BLaER1 treated with 17β-estradiol and CSF1 and Interleukin-3, amounts not matched to agents 10 nM and 100 nM (cell line): ENCODE measurements at regions not wholly inside any gene's neighbourhood (a gene's known extent, or its start where the extent isn't known, plus 50 kb on each side); places are given as distances from the start of the nearest gene placed in this dataset.
"Not testable (repeated sequence)": the region's sequence is repeated elsewhere in the genome, so short reads cannot be mapped to it uniquely, and the experiment has no call there.

Source experiments
- H3K27ac ChIP-seq, 11 experiments: shearing (Covaris generic); formaldehyde crosslinking; 2 replicates each; pipeline ENCODE4 v1.8.1; 2022
- H3K27me3 ChIP-seq, 11 experiments: shearing (Covaris generic); formaldehyde crosslinking; 2 replicates each; pipeline ENCODE4 v1.8.1; 2022
- H3K36me3 ChIP-seq, 11 experiments: shearing (Covaris generic); formaldehyde crosslinking; 2 replicates each; pipeline ENCODE4 v1.8.1; 2022
- H3K4me1 ChIP-seq, 10 experiments: shearing (Covaris generic); formaldehyde crosslinking; 2 replicates each; pipeline ENCODE4 v1.8.1; 2022
- H3K4me2 ChIP-seq, 11 experiments: shearing (Covaris generic); formaldehyde crosslinking; 2 replicates each; pipeline ENCODE4 v1.8.1; 2022
- H3K4me3 ChIP-seq, 10 experiments: shearing (Covaris generic); formaldehyde crosslinking; 2 replicates each; pipeline ENCODE4 v1.8.1; 2022
- H3K9ac ChIP-seq, 11 experiments: shearing (Covaris generic); formaldehyde crosslinking; 2 replicates each; pipeline ENCODE4 v1.8.1; 2022
- H3K9me3 ChIP-seq, 11 experiments: shearing (Covaris generic); formaldehyde crosslinking; replicated peaks in 1 of 11; 2 replicates each; pipeline ENCODE4 v1.8.1; 2022
- H4K20me1 ChIP-seq, 11 experiments: shearing (Covaris generic); formaldehyde crosslinking; 2 replicates each; pipeline ENCODE4 v1.8.1; 2022
- Cebpa-rat ChIP-seq, 11 experiments: shearing (Covaris generic); IDR thresholded peaks; 2 replicates each; pipeline ENCODE4 v1.8.1; 2022

- no peak overlapping the region for H3K4me3 ChIP-seq
- H4K20me1 ChIP-seq, result no peaks in the 10 kb centered on the region
- H3K4me1 ChIP-seq, result peaks cover 0 to 4% (median 0%) of the 10 kb centered on the region in 10 experiments; a peak in 1 of 20 replicates
- no peaks in the 10 kb centered on the region for H3K36me3 ChIP-seq
- H3K9ac ChIP-seq, result no peak overlapping the region
- H3K9me3 ChIP-seq, result no peaks in the 10 kb centered on the region
- TF ChIP-seq Cebpa-rat (IDR thresholded peaks at IDR 0.05), result no peak
- H3K27me3 ChIP-seq, result no peaks in the 10 kb centered on the region
- no peak overlapping the region for H3K4me2 ChIP-seq
- no peak overlapping the region for H3K27ac ChIP-seq
Measured at GRCh38 chr6:85008296-85009009, 244.1 kb upstream of the TBX18 start.

GRCh38 chr6:85006362-85006761, 242.0 kb upstream of the TBX18 start:
- H3K9me3 ChIP-seq, result no peaks in the 10 kb centered on the region
- no peak overlapping the region for H3K27ac ChIP-seq
- no peak for TF ChIP-seq Cebpa-rat (IDR thresholded peaks at IDR 0.05)
- no peak overlapping the region for H3K4me3 ChIP-seq
- H3K27me3 ChIP-seq, result no peaks in the 10 kb centered on the region
- no peak overlapping the region for H3K4me2 ChIP-seq
- H4K20me1 ChIP-seq, result no peaks in the 10 kb centered on the region
- H3K4me1 ChIP-seq, result peaks cover 0 to 4% (median 0%) of the 10 kb centered on the region in 10 experiments; a peak in 1 of 20 replicates
- no peak overlapping the region for H3K9ac ChIP-seq
- H3K36me3 ChIP-seq, result no peaks in the 10 kb centered on the region

DNA sequence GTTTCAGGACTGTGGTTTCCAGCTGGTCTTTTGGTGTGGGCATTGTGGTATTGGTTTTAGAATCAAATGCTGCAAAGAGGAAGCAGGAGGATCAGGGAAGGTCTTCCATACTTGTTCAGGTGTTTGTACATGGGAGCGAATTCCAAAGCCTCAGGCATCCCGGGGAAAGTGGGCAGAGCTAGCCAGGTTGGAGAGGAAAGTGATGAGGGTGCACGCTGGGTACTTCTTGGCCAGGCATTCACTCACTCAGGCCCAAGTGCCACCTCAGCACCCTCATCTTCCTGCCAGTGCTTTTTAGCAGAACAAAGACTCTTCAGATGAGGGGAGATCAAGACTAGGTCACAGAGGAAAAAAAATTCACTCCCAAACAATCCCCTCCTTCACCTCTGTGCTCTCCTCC, 241.1 kb upstream of the TBX18 start:
- peaks cover 0 to 4% (median 0%) of the 10 kb centered on the region in 10 experiments; a peak in 1 of 20 replicates for H3K4me1 ChIP-seq
- no peak overlapping the region for H3K27ac ChIP-seq
- no peak overlapping the region for H3K9ac ChIP-seq
- no peaks in the 10 kb centered on the region for H4K20me1 ChIP-seq
- no peak overlapping the region for H3K4me3 ChIP-seq
- no peak overlapping the region for H3K4me2 ChIP-seq
- H3K9me3 ChIP-seq, result no peaks in the 10 kb centered on the region
- H3K27me3 ChIP-seq, result no peaks in the 10 kb centered on the region
- no peak for TF ChIP-seq Cebpa-rat (IDR thresholded peaks at IDR 0.05)
- no peaks in the 10 kb centered on the region for H3K36me3 ChIP-seq

GRCh38 chr6:85004361-85004995, 240.1 kb upstream of the TBX18 start:
- Histone ChIP-seq H4K20me1 (no peaks in the 10 kb centered on the region), H3K27me3 (no peaks in the 10 kb centered on the region), H3K9ac (no peak overlapping the region), H3K4me2 (no peak overlapping the region), H3K9me3 (no peaks in the 10 kb centered on the region), H3K4me3 (no peak overlapping the region), H3K27ac (no peak overlapping the region), H3K4me1 (peaks cover 0 to 4% (median 0%) of the 10 kb centered on the region in 10 experiments; a peak in 1 of 20 replicates), H3K36me3 (no peaks in the 10 kb centered on the region)
- TF ChIP-seq Cebpa-rat (IDR thresholded peaks at IDR 0.05), result no peak

DNA sequence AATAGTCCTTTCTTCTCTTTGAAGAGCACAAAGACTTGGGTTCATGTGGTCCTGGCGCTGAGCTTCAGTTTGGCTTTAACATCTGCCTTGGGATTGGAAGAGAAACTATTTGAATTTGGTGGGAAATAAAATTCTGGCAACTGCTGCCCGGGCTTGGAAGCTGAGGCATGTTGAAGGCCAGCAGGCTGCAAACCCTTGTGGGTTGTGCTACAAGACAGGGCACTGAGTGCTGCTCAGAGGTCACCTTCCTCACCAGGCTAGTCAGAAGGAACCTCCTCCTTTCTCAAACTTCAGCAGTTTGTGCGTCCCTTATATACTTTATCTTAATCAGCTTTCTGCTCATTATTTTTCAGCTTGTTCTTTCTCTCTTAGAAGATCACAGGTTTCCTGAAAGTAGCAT, 238.4 kb upstream of the TBX18 start:
- no peak overlapping the region for H3K4me2 ChIP-seq
- no peaks in the 10 kb centered on the region for H3K27me3 ChIP-seq
- H3K27ac ChIP-seq, result no peak overlapping the region
- no peaks in the 10 kb centered on the region for H3K9me3 ChIP-seq
- peaks cover 0 to 4% (median 0%) of the 10 kb centered on the region in 10 experiments; a peak in 1 of 20 replicates for H3K4me1 ChIP-seq
- no peaks in the 10 kb centered on the region for H4K20me1 ChIP-seq
- H3K4me3 ChIP-seq, result no peak overlapping the region
- H3K36me3 ChIP-seq, result no peaks in the 10 kb centered on the region
- no peak for TF ChIP-seq Cebpa-rat (IDR thresholded peaks at IDR 0.05)
- no peak overlapping the region for H3K9ac ChIP-seq

- H3K4me1 ChIP-seq, result peaks cover 0 to 3% (median 0%) of the 10 kb centered on the region in 10 experiments; a peak in 1 of 20 replicates
- no peaks in the 10 kb centered on the region for H3K36me3 ChIP-seq
- H3K27ac ChIP-seq, result no peak overlapping the region
- no peak overlapping the region for H3K4me2 ChIP-seq
- no peaks in the 10 kb centered on the region for H3K27me3 ChIP-seq
- no peak overlapping the region for H3K4me3 ChIP-seq
- no peak overlapping the region for H3K9ac ChIP-seq
- no peaks in the 10 kb centered on the region for H4K20me1 ChIP-seq
- TF ChIP-seq Cebpa-rat (IDR thresholded peaks at IDR 0.05), result no peak
- no peaks in the 10 kb centered on the region for H3K9me3 ChIP-seq
Measured at GRCh38 chr6:85000001-85000400, 235.6 kb upstream of the TBX18 start.

- H3K27ac ChIP-seq, result no peak overlapping the region
- H3K4me1 ChIP-seq, result no peaks in the 10 kb centered on the region
- H3K27me3 ChIP-seq, result no peaks in the 10 kb centered on the region
- no peaks in the 10 kb centered on the region for H4K20me1 ChIP-seq
- H3K9ac ChIP-seq, result no peak overlapping the region
- no peak overlapping the region for H3K4me2 ChIP-seq
- no peaks in the 10 kb centered on the region for H3K36me3 ChIP-seq
- H3K9me3 ChIP-seq, result no peaks in the 10 kb centered on the region
- no peak for TF ChIP-seq Cebpa-rat (IDR thresholded peaks at IDR 0.05)
- no peak overlapping the region for H3K4me3 ChIP-seq
Measured at GRCh38 chr6:84998223-84998622, 233.8 kb upstream of the TBX18 start.

DNA sequence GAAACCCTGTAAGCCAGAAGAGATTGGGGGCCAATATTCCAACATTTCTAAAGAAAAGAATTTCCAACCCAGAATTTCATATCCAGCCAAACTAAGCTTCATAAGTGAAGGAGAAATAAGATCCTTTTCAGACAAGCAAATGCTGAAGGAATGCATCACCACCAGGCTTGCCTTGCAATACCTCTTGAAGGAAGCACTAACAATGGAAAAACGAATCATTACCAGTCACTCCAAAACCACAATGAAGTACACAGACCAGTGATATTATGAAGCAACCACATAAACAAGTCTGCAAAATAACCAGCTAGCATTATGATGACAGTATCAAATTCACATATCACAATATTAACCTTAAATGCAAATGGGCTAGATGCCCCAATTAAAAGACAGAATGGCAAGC, 224.4 kb upstream of the TBX18 start:
- not testable (repeated sequence) for H4K20me1 ChIP-seq, H3K4me3 ChIP-seq, H3K27me3 ChIP-seq, H3K9me3 ChIP-seq, H3K27ac ChIP-seq, H3K4me2 ChIP-seq, H3K36me3 ChIP-seq, H3K4me1 ChIP-seq, H3K9ac ChIP-seq

- not testable (repeated sequence) for H3K9me3 ChIP-seq, H3K4me3 ChIP-seq, H4K20me1 ChIP-seq, H3K27me3 ChIP-seq, H3K36me3 ChIP-seq, H3K4me2 ChIP-seq, H3K4me1 ChIP-seq, H3K27ac ChIP-seq, H3K9ac ChIP-seq
Measured at GRCh38 chr6:84985490-84985889, 221.1 kb upstream of the TBX18 start.

DNA sequence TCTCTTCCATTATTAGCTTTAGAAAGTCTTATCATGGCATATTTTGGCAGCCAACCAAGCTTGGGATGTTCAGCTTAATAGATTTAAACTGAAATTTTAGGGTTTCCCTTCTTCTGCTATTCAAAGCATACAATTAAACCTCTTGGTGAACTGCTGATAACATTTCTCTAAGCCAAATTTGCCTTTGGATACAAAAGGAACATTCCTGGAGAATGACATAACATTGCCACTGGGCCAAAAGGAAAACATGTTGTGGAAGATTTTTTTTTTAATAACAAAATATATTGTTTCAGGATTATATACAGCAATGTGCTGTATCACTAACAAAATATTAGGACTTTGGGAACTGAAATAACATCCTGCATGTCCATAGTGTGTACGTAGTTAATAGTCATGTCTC, 215.1 kb upstream of the TBX18 start:
- no peaks in the 10 kb centered on the region for H3K27me3 ChIP-seq
- no peak overlapping the region for H3K9ac ChIP-seq
- H3K4me1 ChIP-seq, result no peaks in the 10 kb centered on the region
- H3K36me3 ChIP-seq, result no peaks in the 10 kb centered on the region
- H4K20me1 ChIP-seq, result no peaks in the 10 kb centered on the region
- no peak overlapping the region for H3K4me2 ChIP-seq
- no peaks in the 10 kb centered on the region for H3K9me3 ChIP-seq
- no peak overlapping the region for H3K4me3 ChIP-seq
- TF ChIP-seq Cebpa-rat (IDR thresholded peaks at IDR 0.05), result no peak
- no peak overlapping the region for H3K27ac ChIP-seq
